ENCODE measurements at regions not wholly inside any gene's neighbourhood (a gene's known extent, or its start where the extent isn't known, plus 50 kb on each side); places are given as distances from the start of the nearest gene placed in this dataset.

DNA sequence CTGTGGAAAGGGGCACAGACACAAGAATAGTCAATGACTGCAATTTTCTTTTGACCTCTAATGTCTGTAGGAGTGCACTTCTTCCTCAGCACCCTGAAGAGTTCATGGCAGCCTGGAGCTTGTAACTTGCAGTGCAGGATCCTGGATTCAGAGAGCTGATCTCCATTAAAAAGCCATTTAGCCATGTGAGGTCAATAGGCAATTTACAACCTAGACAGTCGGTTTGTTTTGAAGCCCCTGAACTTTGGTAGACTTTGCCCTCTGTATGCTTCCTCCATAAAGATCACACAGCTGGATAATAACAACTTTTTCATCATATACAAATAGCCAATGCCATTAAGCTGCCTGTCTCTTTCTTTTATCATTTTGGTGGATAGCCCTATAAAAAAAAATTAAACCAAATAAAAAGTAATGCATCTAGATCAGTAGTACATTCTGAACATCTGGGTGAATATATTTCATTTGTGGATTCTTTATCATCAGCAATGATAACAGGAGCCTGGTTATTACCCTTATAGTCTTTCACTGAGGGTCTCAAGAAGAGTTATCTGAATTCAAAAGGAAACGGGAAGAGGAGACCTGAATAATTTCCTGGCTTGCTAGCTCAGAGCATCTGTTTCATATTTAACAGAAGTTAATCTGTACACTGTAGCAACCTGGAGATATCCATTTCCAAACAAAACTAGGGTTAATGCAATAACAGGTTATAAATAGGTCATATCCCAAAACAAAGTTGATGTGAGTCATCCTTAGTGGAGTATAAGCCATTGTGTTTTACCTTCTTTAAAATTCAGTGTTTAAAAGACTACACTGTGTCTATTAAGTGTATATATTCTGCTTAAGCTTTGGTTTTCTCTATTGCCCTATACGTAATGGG is 193.8 kb upstream of the ACTBL2 start:
- Histone ChIP-seq H4K20me1 (replicated peaks in 1 of 2; ENCODE audit: control insufficient read depth in 1 of 2, insufficient read depth in 2 of 2, low read length in 2 of 2) (no peaks in the 10 kb centered on the region), H3K9ac (replicated peaks in 1 of 4; ENCODE audit: extremely low read depth in 1 of 4, low read depth in 3 of 4, low read length in 3 of 4) (no peak overlapping the region), H3K79me1 (ENCODE audit: low read depth, low read length) (no peaks in the 10 kb centered on the region), H2BK5ac (ENCODE audit: low read depth, low read length) (no peak overlapping the region), H3K27me3 (replicated peaks in 1 of 4; ENCODE audit: control insufficient read depth in 3 of 4, extremely low read depth in 1 of 4, insufficient read depth in 3 of 4, low read length in 3 of 4) (no peaks in the 10 kb centered on the region), H3K36me3 (ENCODE audit: control insufficient read depth in 2 of 4, insufficient read depth in 4 of 4, low read length in 3 of 4) (no peaks in the 10 kb centered on the region), H3K23me2 (ENCODE audit: low read depth, low read length) (no peaks in the 10 kb centered on the region), H2BK12ac (ENCODE audit: low read depth, low read length) (no peak overlapping the region), H3K14ac (ENCODE audit: insufficient read length) (no peak overlapping the region), H2AK5ac (ENCODE audit: low read depth, low read length) (no peak overlapping the region), H3K79me2 (ENCODE audit: control insufficient read depth in 1 of 2, insufficient read depth in 2 of 2, low read length in 2 of 2) (no peaks in the 10 kb centered on the region), H4K8ac (ENCODE audit: extremely low read depth, insufficient read depth, low read length) (no peak overlapping the region), H2AFZ (ENCODE audit: low read length) (no peak overlapping the region), H3K23ac (ENCODE audit: insufficient read length) (no peak overlapping the region), H2BK20ac (ENCODE audit: low read length) (no peak overlapping the region), H3K4me1 (replicated peaks in 1 of 4; ENCODE audit: control insufficient read depth in 3 of 4, insufficient read depth in 4 of 4, low read length in 3 of 4) (no peaks in the 10 kb centered on the region), H3K9me3 (ENCODE audit: insufficient read depth in 2 of 2, low read depth in 1 of 2, low read length in 1 of 2) (no peaks in the 10 kb centered on the region), H4K91ac (replicated peaks; ENCODE audit: insufficient read length, low read length) (no peak overlapping the region), H3K4ac (replicated peaks; ENCODE audit: insufficient read length, low read depth, low read length) (no peak overlapping the region), H2BK15ac (ENCODE audit: low read length) (no peak overlapping the region), H3K18ac (ENCODE audit: extremely low read depth, low read length) (no peak overlapping the region), H2BK120ac (replicated peaks; ENCODE audit: low read depth, low read length) (no peak overlapping the region), H3K4me2 (ENCODE audit: insufficient read depth in 1 of 2, low read depth in 2 of 2, low read length in 2 of 2) (no peak overlapping the region), H3K56ac (replicated peaks; ENCODE audit: insufficient read length, low read depth, low read length) (no peak overlapping the region), H3K4me3 (ENCODE audit: extremely low read depth in 1 of 4, insufficient read depth in 2 of 4, low read depth in 3 of 4, low read length in 4 of 4) (no peak overlapping the region), H4K5ac (ENCODE audit: insufficient read length, low read depth, low read length) (no peak overlapping the region), H3K27ac (ENCODE audit: low read depth, low read length) (no peak overlapping the region)
- WGBS, 2 experiments (ENCODE audit: extremely low coverage in 1 of 2, insufficient coverage in 1 of 2, insufficient read length in 1 of 2, insufficient replicate concordance in 2 of 2, low coverage in 1 of 2, low lambda C conversion rate in 2 of 2, missing lambda C conversion rate in 1 of 2) = 83% methylated on average over 3 of the region's 3 CpGs; no CpG with 5 or more reads in 1 of the 2 experiments
- POLR2A ChIA-PET (ENCODE audit: partially characterized antibody) = no interaction called here
- FAIRE-seq (no peak), DNase-seq (ENCODE audit: low read depth in 1 of 2, low spot score in 2 of 2) (no peak)
- CTCF ChIA-PET (ENCODE audit: partially characterized antibody) = interaction anchor here (1.1 to 1.5 kb wide), 3 partner anchors 26 to 377 kb away, joined by 3 to 5 read pairs (median 5); no protein-coding TSS in a partner anchor
- TF ChIP-seq SP1 (IDR thresholded peaks at IDR 0.05; ENCODE audit: low read depth, low read length) (no peak), SIRT6 (IDR thresholded peaks at IDR 0.05; ENCODE audit: low read length) (no peak), TCF12 (IDR thresholded peaks at IDR 0.05; ENCODE audit: low read depth, low read length) (no peak), SUZ12 (IDR thresholded peaks at IDR 0.05; ENCODE audit: low read length) (no peak), SP2 (IDR thresholded peaks at IDR 0.05; ENCODE audit: low read length) (no peak), SAP30 (IDR thresholded peaks at IDR 0.05; ENCODE audit: insufficient read depth, insufficient replicate concordance, low read length) (no peak), HDAC2 (IDR thresholded peaks at IDR 0.05; ENCODE audit: borderline replicate concordance in 1 of 2, low read depth in 2 of 2, low read length in 2 of 2) (no peak), RXRA (IDR thresholded peaks at IDR 0.05; ENCODE audit: insufficient read depth, low read depth, low read length) (no peak), SIX5 (IDR thresholded peaks at IDR 0.05; ENCODE audit: low read depth, low read length) (no peak), ZNF274 (IDR thresholded peaks at IDR 0.05; ENCODE audit: borderline replicate concordance, extremely low read depth, low read length) (no peak), CREB1 (IDR thresholded peaks at IDR 0.05) (no peak), TBP (IDR thresholded peaks at IDR 0.05; ENCODE audit: low read depth, low read length) (no peak), RBBP5 (IDR thresholded peaks at IDR 0.05; ENCODE audit: borderline replicate concordance, low read depth, low read length) (no peak)

Measured in H1 (cell line).